ENCODE measurements at regions not wholly inside any gene's neighbourhood (a gene's known extent, or its start where the extent isn't known, plus 50 kb on each side); places are given as distances from the start of the nearest gene placed in this dataset.
"Not testable (repeated sequence)": the region's sequence is repeated elsewhere in the genome, so short reads cannot be mapped to it uniquely, and the experiment has no call there.

DNA sequence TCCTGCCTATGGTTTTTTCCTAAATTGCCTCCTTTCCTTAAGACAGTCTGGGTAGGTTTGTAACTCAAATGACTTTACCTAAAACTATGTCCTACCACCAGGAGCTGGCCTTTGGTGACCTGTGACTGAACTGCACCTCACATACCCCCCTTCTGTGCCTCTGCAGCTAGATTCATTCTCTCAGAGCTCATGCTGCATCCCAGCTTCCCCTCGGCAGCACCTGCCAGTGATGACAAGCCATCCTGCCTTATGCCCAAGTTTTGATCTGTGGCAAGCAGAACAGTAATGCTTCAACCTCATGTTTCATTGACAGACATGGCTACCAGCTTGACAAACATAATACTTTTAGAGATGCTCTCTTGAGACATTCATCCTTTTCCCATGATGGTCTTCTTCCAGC, 141.9 kb downstream of the TSEN15 start:
- Mint-ChIP-seq H3K9me3 (ENCODE audit: low read depth) (no peaks in the 10 kb centered on the region), H3K4me1 (ENCODE audit: low read depth) (peaks cover 12% of the 10 kb centered on the region), H3K27ac (no peak overlapping the region), H3K36me3 (ENCODE audit: insufficient read depth) (no peaks in the 10 kb centered on the region), H3K27me3 (peaks cover 45% of the 10 kb centered on the region), H3K4me3 (ENCODE audit: low read depth) (no peak overlapping the region)
- TF ChIP-seq, protein P1, sequence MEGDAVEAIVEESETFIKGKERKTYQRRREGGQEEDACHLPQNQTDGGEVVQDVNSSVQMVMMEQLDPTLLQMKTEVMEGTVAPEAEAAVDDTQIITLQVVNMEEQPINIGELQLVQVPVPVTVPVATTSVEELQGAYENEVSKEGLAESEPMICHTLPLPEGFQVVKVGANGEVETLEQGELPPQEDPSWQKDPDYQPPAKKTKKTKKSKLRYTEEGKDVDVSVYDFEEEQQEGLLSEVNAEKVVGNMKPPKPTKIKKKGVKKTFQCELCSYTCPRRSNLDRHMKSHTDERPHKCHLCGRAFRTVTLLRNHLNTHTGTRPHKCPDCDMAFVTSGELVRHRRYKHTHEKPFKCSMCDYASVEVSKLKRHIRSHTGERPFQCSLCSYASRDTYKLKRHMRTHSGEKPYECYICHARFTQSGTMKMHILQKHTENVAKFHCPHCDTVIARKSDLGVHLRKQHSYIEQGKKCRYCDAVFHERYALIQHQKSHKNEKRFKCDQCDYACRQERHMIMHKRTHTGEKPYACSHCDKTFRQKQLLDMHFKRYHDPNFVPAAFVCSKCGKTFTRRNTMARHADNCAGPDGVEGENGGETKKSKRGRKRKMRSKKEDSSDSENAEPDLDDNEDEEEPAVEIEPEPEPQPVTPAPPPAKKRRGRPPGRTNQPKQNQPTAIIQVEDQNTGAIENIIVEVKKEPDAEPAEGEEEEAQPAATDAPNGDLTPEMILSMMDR (IDR thresholded peaks at IDR 0.05; ENCODE audit: unreplicated experiment), result no peak
- DNase-seq (ENCODE audit: low spot score, unreplicated experiment), result no peak

DNA sequence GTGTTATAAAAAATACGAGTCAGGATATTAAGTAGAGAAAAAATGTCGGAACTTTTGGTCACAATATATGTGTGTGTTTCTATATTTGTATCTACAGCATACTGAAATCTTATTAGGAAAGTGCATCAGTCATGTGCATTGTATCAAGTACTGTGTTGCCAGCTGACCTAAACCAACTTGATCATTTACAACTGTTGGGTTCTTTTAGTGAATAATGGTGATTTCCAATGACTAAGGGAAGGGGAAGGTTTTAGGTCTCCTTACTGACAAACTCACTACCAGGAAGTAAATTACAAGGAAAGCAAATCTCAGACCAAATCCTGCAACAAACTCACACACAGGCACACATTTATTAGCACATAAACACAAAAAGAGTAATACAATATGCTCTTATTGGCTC, 142.7 kb downstream of the TSEN15 start:
- Mint-ChIP-seq H3K36me3 (ENCODE audit: insufficient read depth) (no peaks in the 10 kb centered on the region), H3K4me3 (ENCODE audit: low read depth) (no peak overlapping the region), H3K9me3 (ENCODE audit: low read depth) (no peaks in the 10 kb centered on the region), H3K4me1 (ENCODE audit: low read depth) (peaks cover 12% of the 10 kb centered on the region), H3K27ac (no peak overlapping the region), H3K27me3 (peaks cover 42% of the 10 kb centered on the region)
- TF ChIP-seq, protein P1 (IDR thresholded peaks at IDR 0.05; ENCODE audit: unreplicated experiment), result no peak
- DNase-seq (ENCODE audit: low spot score, unreplicated experiment), result no peak

DNA sequence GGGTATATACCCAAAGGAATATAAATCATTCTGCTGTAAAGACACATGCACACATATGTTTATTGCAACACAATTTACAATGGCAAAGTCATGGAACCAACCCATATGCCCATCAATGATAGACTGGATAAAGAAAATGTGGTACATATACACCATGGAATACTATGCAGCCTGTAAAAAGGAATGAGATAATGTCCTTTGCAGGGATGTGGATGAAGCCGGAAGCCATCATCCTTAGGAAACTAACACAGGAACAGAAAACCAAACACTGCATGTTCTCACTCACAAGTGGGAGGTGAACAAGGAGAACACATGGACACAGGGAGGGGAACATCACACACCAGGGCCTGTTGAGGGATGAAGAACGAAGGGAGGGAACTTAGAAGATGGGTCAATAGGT, 144.2 kb downstream of the TSEN15 start:
- H3K4me3 Mint-ChIP-seq (ENCODE audit: low read depth); H3K9me3 Mint-ChIP-seq (ENCODE audit: low read depth); H3K27ac Mint-ChIP-seq; H3K36me3 Mint-ChIP-seq (ENCODE audit: insufficient read depth); DNase-seq (ENCODE audit: low spot score, unreplicated experiment); H3K4me1 Mint-ChIP-seq (ENCODE audit: low read depth): not testable (repeated sequence)
- H3K27me3 Mint-ChIP-seq, result peaks cover 40% of the 10 kb centered on the region

DNA sequence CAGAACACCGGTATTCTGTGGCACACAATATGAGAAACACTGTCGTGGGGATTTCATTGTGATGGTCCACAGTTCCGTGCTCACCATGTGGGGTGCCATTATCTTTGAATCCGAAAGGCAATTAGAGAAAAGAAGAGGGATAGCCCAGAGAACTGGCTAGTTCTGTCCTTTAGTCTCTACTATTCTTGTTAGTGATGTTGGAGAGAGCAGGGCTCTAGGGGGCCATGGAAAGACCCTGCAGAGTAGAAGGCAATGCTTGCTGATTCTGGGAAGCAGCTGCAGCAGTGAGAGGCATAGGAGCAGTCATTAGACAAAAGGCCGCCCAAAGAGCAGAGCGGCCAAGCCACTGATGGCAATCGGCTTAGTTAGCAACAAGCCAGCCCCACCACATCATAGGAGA, 146.3 kb downstream of the TSEN15 start:
- H3K27me3 Mint-ChIP-seq, result peaks cover 36% of the 10 kb centered on the region
- no peaks in the 10 kb centered on the region for H3K36me3 Mint-ChIP-seq (ENCODE audit: insufficient read depth)
- no peak overlapping the region for H3K4me3 Mint-ChIP-seq (ENCODE audit: low read depth)
- H3K27ac Mint-ChIP-seq, result no peak overlapping the region
- H3K9me3 Mint-ChIP-seq (ENCODE audit: low read depth), result no peaks in the 10 kb centered on the region
- DNase-seq (ENCODE audit: low spot score, unreplicated experiment), result no peak
- TF ChIP-seq, protein P1 (IDR thresholded peaks at IDR 0.05; ENCODE audit: unreplicated experiment), result no peak
- no peaks in the 10 kb centered on the region for H3K4me1 Mint-ChIP-seq (ENCODE audit: low read depth)

DNA sequence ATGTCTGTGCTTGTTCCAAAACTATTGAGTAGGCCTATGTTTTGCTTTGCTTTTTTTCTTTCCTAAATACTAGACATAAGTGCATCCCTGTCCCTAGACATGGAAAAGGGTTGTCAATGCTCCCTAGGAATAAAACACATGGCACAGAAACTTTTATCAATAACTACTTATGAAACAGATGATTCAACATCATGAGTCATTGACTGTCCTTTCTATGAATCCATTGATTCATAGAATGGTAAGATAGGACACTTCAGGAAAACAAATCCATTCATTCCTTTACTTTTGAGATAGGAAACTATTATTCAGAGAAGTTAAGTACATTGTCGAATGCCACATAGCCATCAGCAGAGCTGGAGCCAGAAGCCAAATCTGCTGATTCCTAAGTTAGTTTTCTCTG, 147.5 kb downstream of the TSEN15 start:
- H3K4me1 Mint-ChIP-seq (ENCODE audit: low read depth), result no peaks in the 10 kb centered on the region
- no peak for DNase-seq (ENCODE audit: low spot score, unreplicated experiment)
- H3K9me3 Mint-ChIP-seq (ENCODE audit: low read depth), result no peaks in the 10 kb centered on the region
- no peak overlapping the region for H3K4me3 Mint-ChIP-seq (ENCODE audit: low read depth)
- H3K27me3 Mint-ChIP-seq, result peaks cover 29% of the 10 kb centered on the region
- no peaks in the 10 kb centered on the region for H3K36me3 Mint-ChIP-seq (ENCODE audit: insufficient read depth)
- no peak overlapping the region for H3K27ac Mint-ChIP-seq
- TF ChIP-seq, protein P1 (IDR thresholded peaks at IDR 0.05; ENCODE audit: unreplicated experiment), result no peak

DNA sequence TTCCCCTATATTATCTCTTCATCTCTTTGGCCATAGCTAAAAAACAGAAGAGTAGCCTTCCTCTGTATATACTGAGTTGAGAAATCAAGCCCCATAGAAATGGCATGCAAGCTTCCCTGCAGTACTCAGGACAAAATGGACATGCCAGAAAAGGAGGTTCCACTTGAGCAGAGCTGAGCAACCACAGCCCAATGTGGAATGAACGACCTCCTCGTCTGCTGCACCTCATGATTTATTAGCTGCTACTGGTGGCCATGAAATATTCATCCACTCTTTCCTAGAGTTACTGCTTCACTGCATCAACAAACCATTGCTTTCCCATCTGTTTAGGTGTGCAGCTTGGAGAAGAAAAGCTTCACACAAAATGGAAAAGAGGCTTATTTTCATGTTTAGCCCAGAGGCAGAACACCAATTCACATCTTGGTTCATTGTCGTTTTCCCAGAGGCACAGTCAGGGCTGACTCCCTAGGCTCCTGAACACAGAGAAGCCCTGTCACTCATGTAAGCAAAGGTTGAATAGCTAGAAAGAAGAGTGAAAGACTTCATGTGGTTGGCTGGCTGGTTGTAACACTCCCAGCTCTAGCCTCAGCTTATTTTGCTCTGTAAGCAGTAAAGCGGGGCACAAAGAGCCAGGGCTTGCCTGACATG, 148.0 kb downstream of the TSEN15 start:
- Mint-ChIP-seq H3K36me3 (ENCODE audit: insufficient read depth) (no peaks in the 10 kb centered on the region), H3K4me3 (ENCODE audit: low read depth) (no peak overlapping the region), H3K4me1 (ENCODE audit: low read depth) (no peaks in the 10 kb centered on the region), H3K27me3 (peaks cover 24% of the 10 kb centered on the region), H3K27ac (no peak overlapping the region), H3K9me3 (ENCODE audit: low read depth) (no peaks in the 10 kb centered on the region)
- TF ChIP-seq, protein P1 (IDR thresholded peaks at IDR 0.05; ENCODE audit: unreplicated experiment), result no peak
- DNase-seq (ENCODE audit: low spot score, unreplicated experiment), result no peak

Data from progenitor cell of endocrine pancreas (in vitro differentiated cells).